ENCODE measurements at regions not wholly inside any gene's neighbourhood (a gene's known extent, or its start where the extent isn't known, plus 50 kb on each side); places are given as distances from the start of the nearest gene placed in this dataset.
"Not testable (repeated sequence)": the region's sequence is repeated elsewhere in the genome, so short reads cannot be mapped to it uniquely, and the experiment has no call there.

DNA sequence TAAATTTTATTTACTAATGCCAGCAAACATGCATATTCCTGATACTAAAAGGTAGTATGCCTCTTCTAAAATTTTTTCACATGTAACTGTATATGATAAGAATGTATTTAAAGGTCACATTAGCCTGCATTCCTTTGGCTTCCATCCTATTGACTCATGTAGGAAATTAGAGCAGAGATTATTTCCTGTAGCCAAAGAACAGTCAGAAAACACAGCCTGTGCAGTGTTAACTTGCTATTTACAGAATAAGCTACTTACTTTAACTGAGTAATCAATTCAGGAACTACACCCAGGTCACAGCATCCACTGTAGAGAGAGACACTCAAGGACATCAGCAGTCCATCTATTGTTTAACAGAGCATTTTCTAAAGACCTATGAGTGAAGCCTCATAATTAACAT, 154.5 kb upstream of the ADGRL4 start:
- no peaks in the 10 kb centered on the region for H3K36me3 ChIP-seq (ENCODE audit: control insufficient read depth, insufficient read depth, low read length)
- Mint-ChIP-seq H3K4me1 (no peaks in the 10 kb centered on the region), H3K27ac (no peak overlapping the region), H3K9me3 (peaks cover 0 to 32% (median 7%) of the 10 kb centered on the region in 7 donors), H3K4me3 (no peak overlapping the region), H3K36me3 (no peaks in the 10 kb centered on the region), H3K27me3 (no peaks in the 10 kb centered on the region)
- DNase-seq = no peak
- no peak overlapping the region for H3K27ac ChIP-seq (ENCODE audit: insufficient read depth, low read length, poor library complexity, severe bottlenecking)
- ATAC-seq (ENCODE audit: low read depth in 2 of 2) = no peak
- H3K4me3 ChIP-seq (ENCODE audit: low read depth, low read length) = no peak overlapping the region
- H3K9me3 ChIP-seq (ENCODE audit: control insufficient read depth in 2 of 2, low read length in 2 of 2) = peaks cover 0 to 5% of the 10 kb centered on the region in 2 experiments
- H3K4me1 ChIP-seq (ENCODE audit: control insufficient read depth, insufficient read depth, low read length, poor library complexity, severe bottlenecking) = no peaks in the 10 kb centered on the region
- H3K27me3 ChIP-seq (ENCODE audit: control insufficient read depth, insufficient read depth, low read length) = no peaks in the 10 kb centered on the region

DNA sequence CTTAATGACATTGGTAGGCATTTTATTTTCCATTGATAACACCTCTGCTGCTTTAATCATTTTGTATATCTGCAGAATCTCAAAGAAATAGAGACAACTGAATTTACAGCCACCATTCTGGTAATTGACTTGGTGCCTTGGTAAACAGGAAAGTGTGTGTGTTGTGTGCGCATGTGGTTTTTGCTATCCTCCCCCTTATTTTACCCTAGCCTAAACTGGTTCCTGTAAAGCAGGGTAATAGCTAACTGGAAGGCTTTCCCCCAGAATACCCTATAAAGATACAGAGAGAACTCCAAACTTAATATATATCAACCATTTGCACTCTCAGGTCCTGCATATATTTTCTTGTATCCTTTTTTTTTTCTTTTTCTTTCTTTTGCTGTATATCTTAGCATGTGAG, 149.5 kb upstream of the ADGRL4 start:
- no peak for ATAC-seq (ENCODE audit: low read depth in 2 of 2)
- peaks cover 0 to 2% of the 10 kb centered on the region in 2 experiments for H3K9me3 ChIP-seq (ENCODE audit: control insufficient read depth in 2 of 2, low read length in 2 of 2)
- Mint-ChIP-seq H3K9me3 (peaks cover 0 to 16% (median 5%) of the 10 kb centered on the region in 7 donors), H3K4me3 (no peak overlapping the region), H3K27ac (no peak overlapping the region), H3K4me1 (no peaks in the 10 kb centered on the region), H3K27me3 (no peaks in the 10 kb centered on the region), H3K36me3 (no peaks in the 10 kb centered on the region)
- no peaks in the 10 kb centered on the region for H3K36me3 ChIP-seq (ENCODE audit: control insufficient read depth, insufficient read depth, low read length)
- no peaks in the 10 kb centered on the region for H3K4me1 ChIP-seq (ENCODE audit: control insufficient read depth, insufficient read depth, low read length, poor library complexity, severe bottlenecking)
- H3K27ac ChIP-seq (ENCODE audit: insufficient read depth, low read length, poor library complexity, severe bottlenecking) = no peak overlapping the region
- H3K27me3 ChIP-seq (ENCODE audit: control insufficient read depth, insufficient read depth, low read length) = no peaks in the 10 kb centered on the region
- no peak for DNase-seq
- H3K4me3 ChIP-seq (ENCODE audit: low read depth, low read length) = no peak overlapping the region

DNA sequence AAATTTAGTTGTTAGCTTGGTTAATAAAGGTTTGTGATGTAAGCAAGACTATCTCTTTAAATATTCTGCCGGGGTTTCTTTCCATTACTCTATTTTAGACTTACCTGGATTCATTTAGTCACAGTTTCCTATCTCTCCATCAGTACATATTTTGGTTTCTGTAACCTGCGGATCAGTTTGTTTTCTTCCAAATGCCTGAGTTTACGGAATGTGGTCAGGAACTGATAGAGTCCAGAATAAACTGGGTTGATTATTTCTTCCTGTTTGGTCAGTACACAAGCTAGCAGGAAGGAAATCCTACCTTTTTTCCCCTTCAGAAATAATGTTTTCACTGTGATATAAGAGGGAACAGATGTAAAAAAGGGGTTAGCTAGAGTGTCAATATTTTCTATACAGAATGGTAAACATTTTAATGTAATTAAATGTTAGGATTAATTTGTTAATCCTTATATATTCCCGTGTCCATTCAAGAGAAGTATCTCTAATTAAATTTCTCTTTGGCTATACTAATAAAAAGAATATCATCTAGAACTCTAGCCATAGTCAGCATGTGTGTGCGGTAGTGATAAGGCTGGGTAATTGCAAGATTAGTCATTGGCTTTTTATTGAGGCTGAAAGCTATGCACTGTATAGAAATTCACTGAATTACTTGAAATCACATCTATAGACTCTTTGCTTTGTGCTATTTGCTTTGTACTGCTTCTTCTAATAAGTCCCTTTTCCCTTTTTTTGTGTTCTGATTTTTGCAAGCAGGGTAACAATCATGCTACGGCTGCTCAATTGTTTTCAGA, 144.7 kb upstream of the ADGRL4 start:
- no peak for DNase-seq
- Mint-ChIP-seq H3K27me3 (no peaks in the 10 kb centered on the region), H3K36me3 (no peaks in the 10 kb centered on the region)

DNA sequence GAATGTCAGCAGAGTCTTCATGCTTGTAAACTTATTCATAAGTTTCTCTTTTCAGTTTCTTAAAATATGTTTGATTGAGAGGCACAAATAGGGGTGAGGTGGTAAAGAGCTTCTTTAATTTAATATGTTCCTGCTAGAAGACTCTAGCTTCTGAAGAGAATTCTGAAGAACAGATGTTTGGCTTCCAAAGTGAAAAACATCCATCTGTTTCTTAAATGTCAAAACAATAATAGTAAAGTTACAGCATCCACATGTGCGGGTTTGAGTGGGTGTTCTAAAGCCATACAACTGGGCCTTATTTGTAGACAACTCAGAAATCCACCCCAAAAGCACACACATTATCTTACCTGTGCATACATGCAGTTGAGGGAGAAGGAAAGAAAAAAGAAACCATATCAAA, 144.0 kb upstream of the ADGRL4 start:
- peaks cover 0 to 2% of the 10 kb centered on the region in 2 experiments for H3K9me3 ChIP-seq (ENCODE audit: control insufficient read depth in 2 of 2, low read length in 2 of 2)
- H3K4me1 ChIP-seq (ENCODE audit: control insufficient read depth, insufficient read depth, low read length, poor library complexity, severe bottlenecking) = no peaks in the 10 kb centered on the region
- DNase-seq = no peak
- no peaks in the 10 kb centered on the region for H3K27me3 ChIP-seq (ENCODE audit: control insufficient read depth, insufficient read depth, low read length)
- Mint-ChIP-seq H3K4me1 (no peaks in the 10 kb centered on the region), H3K36me3 (no peaks in the 10 kb centered on the region), H3K9me3 (peaks cover 3 to 16% (median 5%) of the 10 kb centered on the region in 7 donors), H3K4me3 (no peak overlapping the region), H3K27ac (no peak overlapping the region), H3K27me3 (no peaks in the 10 kb centered on the region)
- no peak overlapping the region for H3K27ac ChIP-seq (ENCODE audit: insufficient read depth, low read length, poor library complexity, severe bottlenecking)
- H3K4me3 ChIP-seq (ENCODE audit: low read depth, low read length) = no peak overlapping the region
- ATAC-seq (ENCODE audit: low read depth in 2 of 2) = no peak
- no peaks in the 10 kb centered on the region for H3K36me3 ChIP-seq (ENCODE audit: control insufficient read depth, insufficient read depth, low read length)

More for the DNA sequence above, 144.7 kb upstream of the ADGRL4 start:
- no peak for ATAC-seq (ENCODE audit: low read depth in 2 of 2)
- Mint-ChIP-seq H3K9me3 (peaks cover 3 to 16% (median 5%) of the 10 kb centered on the region in 7 donors), H3K4me1 (no peaks in the 10 kb centered on the region), H3K27ac (no peak overlapping the region), H3K4me3 (no peak overlapping the region)
- H3K4me1 ChIP-seq (ENCODE audit: control insufficient read depth, insufficient read depth, low read length, poor library complexity, severe bottlenecking) = no peaks in the 10 kb centered on the region
- peaks cover 0 to 2% of the 10 kb centered on the region in 2 experiments for H3K9me3 ChIP-seq (ENCODE audit: control insufficient read depth in 2 of 2, low read length in 2 of 2)
- no peak overlapping the region for H3K27ac ChIP-seq (ENCODE audit: insufficient read depth, low read length, poor library complexity, severe bottlenecking)
- no peaks in the 10 kb centered on the region for H3K27me3 ChIP-seq (ENCODE audit: control insufficient read depth, insufficient read depth, low read length)
- H3K4me3 ChIP-seq (ENCODE audit: low read depth, low read length) = no peak overlapping the region
- no peaks in the 10 kb centered on the region for H3K36me3 ChIP-seq (ENCODE audit: control insufficient read depth, insufficient read depth, low read length)

DNA sequence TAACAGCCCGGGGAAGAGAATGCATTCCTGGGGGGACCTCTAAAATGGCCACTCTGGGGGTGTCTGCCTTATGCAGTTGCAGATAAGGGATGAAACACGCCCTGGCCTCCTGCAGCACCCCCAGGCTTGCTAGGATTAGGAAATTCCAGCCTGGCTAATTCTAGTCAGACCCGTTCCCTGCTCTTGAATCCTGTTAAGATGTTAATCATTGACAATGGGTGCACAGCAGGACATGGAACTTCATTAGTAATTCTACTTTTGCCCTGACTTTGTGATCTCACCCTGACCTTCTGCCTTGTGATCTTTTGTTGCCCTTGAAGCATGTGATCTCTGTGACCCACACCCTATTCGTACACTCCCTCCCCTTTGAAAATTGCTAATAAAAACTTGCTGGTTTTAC, 131.7 kb upstream of the ADGRL4 start:
- not testable (repeated sequence) for H3K27me3 Mint-ChIP-seq; H3K27me3 ChIP-seq (ENCODE audit: control insufficient read depth, insufficient read depth, low read length); H3K9me3 ChIP-seq (ENCODE audit: control insufficient read depth in 2 of 2, low read length in 2 of 2); H3K4me3 ChIP-seq (ENCODE audit: low read depth, low read length); H3K27ac Mint-ChIP-seq; H3K36me3 Mint-ChIP-seq; ATAC-seq (ENCODE audit: low read depth in 2 of 2); DNase-seq; H3K36me3 ChIP-seq (ENCODE audit: control insufficient read depth, insufficient read depth, low read length); H3K4me1 ChIP-seq (ENCODE audit: control insufficient read depth, insufficient read depth, low read length, poor library complexity, severe bottlenecking); H3K27ac ChIP-seq (ENCODE audit: insufficient read depth, low read length, poor library complexity, severe bottlenecking); H3K4me3 Mint-ChIP-seq; H3K4me1 Mint-ChIP-seq
- H3K9me3 Mint-ChIP-seq = peaks cover 0 to 28% (median 6%) of the 10 kb centered on the region in 7 donors

DNA sequence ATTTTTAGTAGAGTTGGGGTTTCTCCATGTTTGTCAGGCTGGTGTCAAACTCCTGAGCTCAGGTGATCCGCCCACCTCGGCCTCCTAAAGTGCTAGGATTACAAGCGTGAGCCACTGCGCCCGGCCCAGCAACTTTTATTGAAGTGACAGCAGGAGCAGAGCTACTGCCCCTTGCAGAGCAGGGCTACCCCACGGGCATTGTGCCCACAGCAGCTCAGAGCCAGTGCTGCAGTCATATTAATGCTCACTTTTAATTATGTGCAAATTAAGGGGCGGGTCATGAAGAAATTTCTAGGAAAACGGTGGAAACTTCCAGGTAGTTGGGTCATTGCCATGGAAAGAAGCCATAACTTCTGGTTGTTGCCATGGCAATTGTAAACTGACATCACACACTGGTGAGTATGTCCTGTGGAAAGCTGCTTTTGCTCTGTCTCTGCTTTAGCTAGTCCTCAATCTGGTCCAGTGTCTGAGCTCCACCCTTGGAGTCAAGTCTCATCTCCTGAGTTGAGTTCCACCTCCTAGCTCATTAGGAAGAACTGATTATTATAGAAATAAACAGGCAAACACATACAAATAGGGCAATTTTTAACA, 127.3 kb upstream of the ADGRL4 start:
- H3K4me3 Mint-ChIP-seq = no peak overlapping the region
- Histone ChIP-seq H3K27me3 (ENCODE audit: control insufficient read depth, insufficient read depth, low read length) (no peaks in the 10 kb centered on the region), H3K4me1 (ENCODE audit: control insufficient read depth, insufficient read depth, low read length, poor library complexity, severe bottlenecking) (no peaks in the 10 kb centered on the region), H3K27ac (ENCODE audit: insufficient read depth, low read length, poor library complexity, severe bottlenecking) (no peak overlapping the region), H3K4me3 (ENCODE audit: low read depth, low read length) (no peak overlapping the region), H3K9me3 (ENCODE audit: control insufficient read depth in 2 of 2, low read length in 2 of 2) (peaks cover 0 to 6% of the 10 kb centered on the region in 2 experiments), H3K36me3 (ENCODE audit: control insufficient read depth, insufficient read depth, low read length) (no peaks in the 10 kb centered on the region)
- no peaks in the 10 kb centered on the region for H3K27me3 Mint-ChIP-seq
- H3K4me1 Mint-ChIP-seq = no peaks in the 10 kb centered on the region
- no peak overlapping the region for H3K27ac Mint-ChIP-seq
- H3K9me3 Mint-ChIP-seq = peaks cover 0 to 16% (median 5%) of the 10 kb centered on the region in 7 donors
- no peak for DNase-seq
- no peaks in the 10 kb centered on the region for H3K36me3 Mint-ChIP-seq
- ATAC-seq (ENCODE audit: low read depth in 2 of 2) = no peak

DNA sequence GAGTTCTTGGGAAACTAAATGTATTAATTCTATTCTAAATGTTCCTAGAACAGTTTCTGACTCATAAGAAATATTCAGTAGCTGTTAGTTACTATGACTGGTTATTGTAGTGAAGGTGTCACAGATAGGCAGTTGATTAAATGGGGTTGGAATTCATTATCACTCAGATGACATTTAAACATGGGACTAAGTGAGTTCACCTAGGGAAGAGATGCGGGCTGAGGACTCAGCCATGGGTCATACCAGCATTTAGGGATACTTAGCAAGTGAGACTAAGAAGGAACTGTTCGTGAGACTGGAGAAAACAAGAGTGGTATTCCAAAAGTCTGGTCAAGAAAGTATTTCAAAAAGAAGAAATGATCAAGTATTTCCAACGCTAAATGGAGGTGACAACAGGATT, 125.1 kb upstream of the ADGRL4 start:
- Mint-ChIP-seq H3K27me3 (no peaks in the 10 kb centered on the region), H3K27ac (no peak overlapping the region), H3K36me3 (no peaks in the 10 kb centered on the region), H3K4me3 (no peak overlapping the region), H3K9me3 (peaks cover 0 to 10% (median 4%) of the 10 kb centered on the region in 7 donors), H3K4me1 (no peaks in the 10 kb centered on the region)
- ATAC-seq (ENCODE audit: low read depth in 2 of 2) = no peak
- H3K36me3 ChIP-seq (ENCODE audit: control insufficient read depth, insufficient read depth, low read length) = no peaks in the 10 kb centered on the region
- no peak for DNase-seq
- peaks cover 0 to 6% of the 10 kb centered on the region in 2 experiments for H3K9me3 ChIP-seq (ENCODE audit: control insufficient read depth in 2 of 2, low read length in 2 of 2)
- no peaks in the 10 kb centered on the region for H3K4me1 ChIP-seq (ENCODE audit: control insufficient read depth, insufficient read depth, low read length, poor library complexity, severe bottlenecking)
- H3K27ac ChIP-seq (ENCODE audit: insufficient read depth, low read length, poor library complexity, severe bottlenecking) = no peak overlapping the region
- no peaks in the 10 kb centered on the region for H3K27me3 ChIP-seq (ENCODE audit: control insufficient read depth, insufficient read depth, low read length)
- no peak overlapping the region for H3K4me3 ChIP-seq (ENCODE audit: low read depth, low read length)

DNA sequence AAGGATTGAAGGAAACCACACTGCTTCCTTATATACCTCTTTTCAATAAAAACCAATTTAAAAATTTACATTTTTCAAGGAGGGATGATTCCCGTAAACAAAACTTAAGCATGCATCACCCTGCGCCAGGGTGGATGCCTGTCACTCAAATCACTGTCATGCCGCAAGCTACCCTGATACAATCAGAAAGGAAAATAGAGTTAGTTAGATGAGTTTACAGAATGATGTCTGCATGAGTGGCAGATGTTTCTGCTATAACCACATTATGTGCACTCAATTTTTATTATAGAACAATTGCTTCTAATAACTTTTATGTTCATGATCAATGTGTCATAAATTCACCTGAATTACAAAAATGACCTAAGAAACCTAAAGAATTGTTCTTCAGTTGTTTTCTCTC, 123.4 kb upstream of the ADGRL4 start:
- Histone ChIP-seq H3K27ac (ENCODE audit: insufficient read depth, low read length, poor library complexity, severe bottlenecking) (no peak overlapping the region), H3K9me3 (ENCODE audit: control insufficient read depth in 2 of 2, low read length in 2 of 2) (peaks cover 0 to 6% of the 10 kb centered on the region in 2 experiments), H3K27me3 (ENCODE audit: control insufficient read depth, insufficient read depth, low read length) (no peaks in the 10 kb centered on the region), H3K36me3 (ENCODE audit: control insufficient read depth, insufficient read depth, low read length) (no peaks in the 10 kb centered on the region), H3K4me3 (ENCODE audit: low read depth, low read length) (no peak overlapping the region), H3K4me1 (ENCODE audit: control insufficient read depth, insufficient read depth, low read length, poor library complexity, severe bottlenecking) (no peaks in the 10 kb centered on the region)
- H3K36me3 Mint-ChIP-seq = no peaks in the 10 kb centered on the region
- DNase-seq = no peak
- H3K4me3 Mint-ChIP-seq = no peak overlapping the region
- no peaks in the 10 kb centered on the region for H3K4me1 Mint-ChIP-seq
- H3K27me3 Mint-ChIP-seq = no peaks in the 10 kb centered on the region
- H3K9me3 Mint-ChIP-seq = peaks cover 0 to 9% (median 3%) of the 10 kb centered on the region in 7 donors
- H3K27ac Mint-ChIP-seq = no peak overlapping the region
- ATAC-seq (ENCODE audit: low read depth in 2 of 2) = no peak
